ENCODE measurements at regions not wholly inside any gene's neighbourhood (a gene's known extent, or its start where the extent isn't known, plus 50 kb on each side); places are given as distances from the start of the nearest gene placed in this dataset.

GRCh38 chr6:141163107-141163506 is 969.6 kb upstream of the GJE1 start:
- TF ChIP-seq, protein P1, sequence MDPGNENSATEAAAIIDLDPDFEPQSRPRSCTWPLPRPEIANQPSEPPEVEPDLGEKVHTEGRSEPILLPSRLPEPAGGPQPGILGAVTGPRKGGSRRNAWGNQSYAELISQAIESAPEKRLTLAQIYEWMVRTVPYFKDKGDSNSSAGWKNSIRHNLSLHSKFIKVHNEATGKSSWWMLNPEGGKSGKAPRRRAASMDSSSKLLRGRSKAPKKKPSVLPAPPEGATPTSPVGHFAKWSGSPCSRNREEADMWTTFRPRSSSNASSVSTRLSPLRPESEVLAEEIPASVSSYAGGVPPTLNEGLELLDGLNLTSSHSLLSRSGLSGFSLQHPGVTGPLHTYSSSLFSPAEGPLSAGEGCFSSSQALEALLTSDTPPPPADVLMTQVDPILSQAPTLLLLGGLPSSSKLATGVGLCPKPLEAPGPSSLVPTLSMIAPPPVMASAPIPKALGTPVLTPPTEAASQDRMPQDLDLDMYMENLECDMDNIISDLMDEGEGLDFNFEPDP (CRISPR knock-in tag; IDR thresholded peaks at IDR 0.05), result no peak
- TF ChIP-seq PPARD (CRISPR knock-in tag; IDR thresholded peaks at IDR 0.05), result no peak

Measured in K562 (cell line).